Middle frontal gyrus (tissue), 1 donor: ENCODE measurements at regions not wholly inside any gene's neighbourhood (a gene's known extent, or its start where the extent isn't known, plus 50 kb on each side); places are given as distances from the start of the nearest gene placed in this dataset.

Source experiments
- DNase-seq: peaks from one replicate; pipeline ENCODE4 v3.0.0-alpha.2; 2015; ENCODE audit warnings: low spot score; ENCODE audit errors: extremely low spot score

DNA sequence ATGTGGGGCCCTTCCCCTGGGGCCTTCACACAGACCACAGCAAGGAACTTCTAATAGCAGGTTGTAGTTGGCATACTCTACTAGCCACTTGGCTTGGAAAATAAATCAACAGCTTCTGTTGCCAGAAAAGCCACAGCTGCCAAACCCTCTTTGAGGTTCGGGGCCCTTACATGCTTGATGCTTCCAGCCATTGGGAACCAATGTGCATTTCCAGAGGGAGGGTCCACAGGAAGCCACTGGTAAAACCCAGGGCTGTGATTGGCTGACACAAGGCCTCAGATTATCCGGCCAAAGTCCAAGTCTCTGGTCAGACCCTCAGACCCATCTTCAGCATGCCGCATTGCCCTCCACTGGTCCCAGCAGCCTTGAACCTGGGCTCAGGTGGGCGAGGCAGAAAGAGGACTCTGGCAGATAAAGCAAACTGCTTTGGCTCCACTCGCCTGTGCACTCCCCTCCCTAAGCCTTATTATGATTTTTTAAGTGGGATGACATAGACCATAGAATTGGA is 214.4 kb downstream of the BCL11B start:
- no peak for DNase-seq

- DNase-seq = no peak
Measured at GRCh38 chr14:99058542-99058941, 213.5 kb downstream of the BCL11B start.

DNA sequence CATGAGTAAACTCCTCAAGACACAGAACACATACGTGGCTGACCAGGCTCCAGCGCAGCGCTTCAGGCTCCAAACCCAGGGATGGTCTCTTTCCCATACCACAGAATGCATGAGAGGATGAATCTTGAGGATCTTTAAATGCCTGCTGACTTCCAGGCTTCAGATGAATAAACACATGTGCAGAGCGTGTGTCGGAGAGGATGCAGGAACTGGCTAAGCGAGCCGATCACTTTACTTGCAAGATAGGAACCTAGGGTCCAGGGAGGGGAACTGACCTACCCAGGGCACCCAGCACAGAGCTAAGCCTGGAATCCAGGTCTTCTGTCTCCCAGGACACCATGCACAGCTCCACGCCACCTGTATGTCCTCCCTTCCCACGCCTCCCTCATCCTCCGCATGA is 209.8 kb downstream of the BCL11B start:
- DNase-seq = no peak

GRCh38 chr14:99062772-99063418 is 209.1 kb downstream of the BCL11B start:
- DNase-seq = no peak

DNA sequence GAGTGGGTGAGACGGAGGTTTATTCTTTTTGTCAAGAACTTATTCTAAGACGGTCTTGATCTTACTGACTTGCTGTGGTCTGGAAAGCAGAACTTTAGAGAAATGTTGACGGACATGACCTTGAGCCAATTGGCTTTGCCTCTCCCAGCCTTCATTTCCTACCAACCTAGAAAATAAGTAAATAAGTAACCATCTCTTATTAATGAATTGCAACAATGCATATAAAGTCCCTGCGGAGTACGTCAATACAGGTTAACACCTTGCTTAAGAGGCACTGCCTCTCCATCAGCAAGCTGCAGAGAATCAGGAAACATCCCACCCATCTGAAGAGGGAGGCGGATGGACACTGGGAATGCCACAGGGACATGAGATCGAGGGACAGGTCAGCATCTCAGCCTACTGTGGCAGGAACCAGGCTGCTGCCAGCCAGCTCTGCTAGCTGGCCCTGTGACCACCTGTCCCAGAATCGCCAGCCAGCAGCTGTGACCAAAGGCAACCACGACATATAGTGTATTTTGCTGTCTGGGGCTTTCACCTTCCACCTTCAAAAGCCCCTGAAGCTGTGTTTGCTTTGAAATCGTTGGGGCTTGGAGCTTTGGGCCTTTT is 208.3 kb downstream of the BCL11B start:
- DNase-seq = no peak

GRCh38 chr14:99064262-99064954 is 207.6 kb downstream of the BCL11B start:
- DNase-seq = no peak

DNA sequence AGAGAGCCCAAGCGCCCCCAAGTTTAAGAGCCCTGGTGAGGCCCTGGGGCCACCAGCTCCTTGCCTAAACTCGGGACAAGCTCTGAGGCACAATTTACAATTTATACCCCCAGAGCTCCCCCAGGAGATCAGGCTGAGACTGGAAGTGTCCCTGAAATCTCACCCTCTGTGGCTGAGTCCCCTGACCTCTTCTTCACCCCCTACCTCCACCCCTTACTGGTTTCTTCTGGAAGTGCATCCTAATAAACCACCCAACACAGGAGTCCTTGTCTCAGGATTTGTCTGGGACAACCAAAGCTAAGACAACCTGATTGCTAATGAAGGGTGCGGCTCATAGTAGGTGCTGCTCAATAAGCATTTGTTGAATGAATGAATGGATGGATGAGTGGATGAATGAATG is 206.4 kb downstream of the BCL11B start:
- DNase-seq = no peak

DNA sequence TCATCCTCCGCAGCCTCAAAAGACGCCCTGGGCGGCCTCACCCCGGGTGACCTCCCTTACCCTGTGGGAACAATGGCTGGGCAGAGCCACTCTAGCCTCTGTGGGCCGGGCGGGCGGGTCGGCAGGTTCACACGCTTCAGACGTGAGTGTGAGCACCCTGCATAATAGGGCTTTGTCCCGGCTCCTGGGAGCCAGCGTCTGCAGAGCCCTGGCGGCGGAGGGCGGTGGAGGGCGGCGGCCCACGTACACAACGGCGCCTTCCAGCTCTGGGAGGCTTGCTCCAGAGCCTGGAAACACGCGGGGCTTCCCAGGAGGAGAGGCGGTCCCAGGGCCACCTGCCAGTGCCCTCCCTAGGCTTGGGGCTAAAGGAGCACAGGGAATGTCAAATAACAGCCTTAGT is 205.6 kb downstream of the BCL11B start:
- no peak for DNase-seq

- no peak for DNase-seq
Measured at GRCh38 chr14:99067141-99067920, 204.7 kb downstream of the BCL11B start.

DNA sequence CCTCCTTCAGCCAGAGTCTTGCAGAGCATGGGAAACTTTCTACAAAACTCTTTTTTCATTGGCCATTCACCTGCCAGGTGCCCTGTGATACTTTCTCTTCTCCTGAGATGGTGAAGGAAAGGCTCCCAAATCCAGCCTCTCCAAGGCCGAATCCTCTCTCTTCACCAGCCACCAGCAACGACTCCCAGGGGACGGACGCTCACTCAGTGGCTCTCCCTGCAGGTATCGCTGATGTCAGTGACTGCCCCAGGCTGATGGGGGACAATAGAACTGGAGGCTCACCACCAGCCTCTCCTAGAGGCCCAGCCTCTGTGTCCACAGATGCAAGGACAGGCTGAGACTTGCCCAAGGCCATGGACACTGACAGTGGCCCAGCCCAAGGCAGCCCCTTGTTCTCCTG is 204.1 kb downstream of the BCL11B start:
- DNase-seq = no peak

- no peak for DNase-seq
Measured at GRCh38 chr14:99069946-99070345, 202.1 kb downstream of the BCL11B start.

- no peak for DNase-seq
Measured at GRCh38 chr14:99072433-99072832, 199.6 kb downstream of the BCL11B start.

GRCh38 chr14:99072956-99073355 is 199.0 kb downstream of the BCL11B start:
- DNase-seq = no peak

DNA sequence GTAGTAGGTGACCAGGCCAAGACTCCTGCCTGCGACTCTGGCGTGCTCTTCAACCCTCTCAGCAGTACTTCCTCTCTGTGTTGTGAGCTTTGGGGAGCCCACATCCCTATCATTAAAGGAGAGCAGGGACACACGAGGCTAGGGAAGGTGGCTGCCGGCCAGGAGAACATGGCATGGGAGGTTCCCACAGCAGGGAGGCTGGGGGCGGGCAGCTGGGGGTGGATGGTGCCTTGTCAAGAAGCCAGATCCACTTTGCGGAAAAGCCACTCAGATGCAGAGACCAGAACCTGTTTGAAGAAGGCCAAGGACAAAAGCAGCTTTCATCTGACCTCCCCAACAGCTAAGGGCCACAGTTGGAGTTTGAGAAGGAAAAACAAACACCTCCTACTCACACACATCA is 198.6 kb downstream of the BCL11B start:
- no peak for DNase-seq

DNA sequence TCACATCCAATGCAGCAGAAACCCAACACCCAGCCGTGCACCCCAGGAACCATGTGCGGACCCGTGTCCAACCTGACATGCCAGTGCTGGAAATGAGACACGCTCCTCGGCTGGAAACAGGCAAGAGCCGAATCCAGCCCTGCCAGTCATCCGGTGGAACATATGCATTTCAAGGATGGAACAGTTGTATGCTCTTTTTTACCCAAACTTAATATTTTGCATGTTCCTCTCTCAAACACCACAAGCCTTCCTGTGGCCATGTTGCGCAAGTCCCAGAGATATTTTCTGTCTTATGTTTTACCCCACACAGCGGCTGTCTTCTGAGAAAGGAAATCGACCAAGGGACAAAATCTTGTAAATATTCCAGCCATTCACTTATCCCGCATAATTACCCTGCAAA is 196.9 kb downstream of the BCL11B start:
- DNase-seq = no peak

DNA sequence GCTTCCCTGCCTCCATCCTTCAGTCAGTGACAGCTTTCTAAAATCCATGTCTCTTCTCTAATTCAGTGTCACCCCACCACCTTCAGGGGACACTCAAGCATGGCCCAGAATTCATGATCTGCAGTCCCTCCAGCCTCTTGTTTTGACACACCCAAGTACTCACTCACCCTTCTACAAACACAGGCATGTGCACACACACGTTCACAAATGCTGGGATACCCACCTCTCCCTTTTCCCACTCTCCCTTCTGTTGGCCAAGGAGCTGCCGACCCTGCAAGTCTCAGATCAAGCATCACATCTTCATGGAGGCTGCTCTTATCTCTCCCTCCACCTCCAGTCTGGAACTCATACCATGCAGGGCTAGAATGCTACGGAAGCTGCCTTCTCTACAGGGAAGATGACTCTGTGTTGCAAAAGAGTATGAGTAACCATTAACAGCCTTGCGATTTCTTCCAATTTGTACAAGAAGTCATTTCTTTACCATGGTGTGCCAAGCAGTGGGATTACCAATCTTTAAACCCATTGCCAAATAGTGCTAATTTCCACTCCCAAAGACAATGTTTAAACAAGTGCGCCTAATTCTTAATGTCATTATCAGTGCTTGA is 196.1 kb downstream of the BCL11B start:
- DNase-seq = no peak

- DNase-seq = no peak
Measured at GRCh38 chr14:99077076-99077843, 194.7 kb downstream of the BCL11B start.

DNA sequence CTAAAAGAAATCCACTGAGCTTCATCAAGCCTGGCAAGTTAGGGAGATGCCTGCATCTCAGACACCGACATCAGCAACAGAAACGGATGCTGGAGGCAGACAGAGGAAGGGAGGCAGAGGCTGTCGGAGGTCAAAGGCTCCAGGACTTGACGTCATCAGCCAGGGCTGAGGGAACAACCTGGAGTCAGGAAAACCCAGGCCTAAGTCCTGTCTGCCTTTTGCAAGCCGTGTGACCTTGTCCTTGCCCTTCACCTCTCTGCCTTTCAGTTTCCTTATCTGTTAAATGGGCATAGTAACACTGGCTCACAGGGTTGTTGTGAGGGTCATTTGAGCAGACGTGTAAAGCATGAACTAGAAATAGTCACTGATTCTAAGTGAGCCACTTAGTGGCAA is 194.2 kb downstream of the BCL11B start:
- DNase-seq = no peak

DNA sequence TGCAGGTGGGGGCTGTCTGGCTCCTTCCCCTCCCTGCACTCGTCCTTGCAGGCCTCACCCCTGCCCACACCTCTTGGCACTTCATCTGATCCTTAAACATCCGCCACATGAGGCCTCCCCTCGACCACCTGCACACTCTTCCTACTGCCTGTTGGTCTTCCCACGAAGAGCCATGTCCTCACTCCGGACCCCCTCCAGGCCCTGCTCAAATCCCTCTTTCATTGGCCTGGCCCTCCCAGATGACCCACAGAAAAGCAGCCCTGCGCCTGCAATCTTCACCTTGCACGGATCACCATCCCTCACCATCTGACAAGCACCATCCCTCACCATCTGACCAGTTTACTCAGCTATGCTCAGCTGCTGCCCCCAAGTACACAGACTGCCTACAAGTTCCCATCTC is 193.6 kb downstream of the BCL11B start:
- no peak for DNase-seq

DNA sequence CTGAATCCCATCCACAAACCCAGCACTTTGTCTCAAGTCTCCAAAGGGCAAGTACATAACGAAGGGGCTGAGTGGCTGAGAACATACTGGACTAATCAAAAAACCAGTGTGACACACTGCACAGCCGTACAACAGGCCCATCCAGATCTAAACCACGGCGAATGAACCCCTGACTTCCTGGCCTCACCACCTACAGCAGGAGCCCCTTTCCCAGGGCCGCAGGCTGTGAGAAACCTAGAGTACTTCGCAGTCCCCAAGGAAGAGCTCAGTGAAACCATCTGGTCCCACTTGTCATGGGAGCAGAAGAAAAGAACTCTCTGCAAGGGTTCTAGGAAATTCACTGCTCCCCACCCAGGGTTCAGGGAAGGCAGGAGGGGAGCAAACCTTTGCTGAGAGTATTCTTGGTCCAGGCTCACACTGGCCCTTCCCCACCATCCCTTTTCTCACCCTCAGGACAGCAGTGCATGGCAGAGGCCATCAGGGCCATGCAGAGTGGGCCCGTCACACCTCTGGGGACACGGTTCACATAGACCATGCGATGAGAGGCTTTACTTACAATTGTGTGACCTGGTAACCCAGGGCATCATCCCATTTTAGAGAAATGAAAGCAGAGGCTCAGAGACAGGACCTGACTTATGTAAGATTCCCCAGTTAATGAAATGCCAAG is 192.8 kb downstream of the BCL11B start:
- no peak for DNase-seq
